ENCODE measurements at regions not wholly inside any gene's neighbourhood (a gene's known extent, or its start where the extent isn't known, plus 50 kb on each side); places are given as distances from the start of the nearest gene placed in this dataset.

DNA sequence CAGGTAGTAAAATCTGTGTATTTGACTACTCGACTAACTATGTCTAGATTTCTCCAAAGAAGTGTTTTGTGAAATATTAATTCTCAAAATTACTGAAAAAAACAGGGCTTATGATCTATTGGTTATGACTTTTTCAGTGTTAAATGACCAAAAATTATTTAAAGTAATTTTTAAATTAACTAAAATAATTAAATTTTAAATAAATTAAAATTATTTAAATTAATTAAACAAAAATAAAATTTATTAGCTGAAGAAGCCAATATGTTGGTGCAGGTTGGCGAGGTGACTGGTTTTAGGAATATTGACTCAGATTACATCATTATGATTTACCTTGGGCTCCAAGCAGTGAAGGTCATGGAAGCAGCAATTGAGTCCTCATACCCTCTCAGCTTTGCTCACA lies 483.2 kb downstream of the PTPRC start:
- H3K36me3 ChIP-seq: no peaks in the 10 kb centered on the region
- no peaks in the 10 kb centered on the region for H3K4me1 ChIP-seq
- DNase-seq (ENCODE audit: low spot score in 2 of 2): no peak
- no peaks in the 10 kb centered on the region for H3K27me3 ChIP-seq
- TF ChIP-seq, protein P1, sequence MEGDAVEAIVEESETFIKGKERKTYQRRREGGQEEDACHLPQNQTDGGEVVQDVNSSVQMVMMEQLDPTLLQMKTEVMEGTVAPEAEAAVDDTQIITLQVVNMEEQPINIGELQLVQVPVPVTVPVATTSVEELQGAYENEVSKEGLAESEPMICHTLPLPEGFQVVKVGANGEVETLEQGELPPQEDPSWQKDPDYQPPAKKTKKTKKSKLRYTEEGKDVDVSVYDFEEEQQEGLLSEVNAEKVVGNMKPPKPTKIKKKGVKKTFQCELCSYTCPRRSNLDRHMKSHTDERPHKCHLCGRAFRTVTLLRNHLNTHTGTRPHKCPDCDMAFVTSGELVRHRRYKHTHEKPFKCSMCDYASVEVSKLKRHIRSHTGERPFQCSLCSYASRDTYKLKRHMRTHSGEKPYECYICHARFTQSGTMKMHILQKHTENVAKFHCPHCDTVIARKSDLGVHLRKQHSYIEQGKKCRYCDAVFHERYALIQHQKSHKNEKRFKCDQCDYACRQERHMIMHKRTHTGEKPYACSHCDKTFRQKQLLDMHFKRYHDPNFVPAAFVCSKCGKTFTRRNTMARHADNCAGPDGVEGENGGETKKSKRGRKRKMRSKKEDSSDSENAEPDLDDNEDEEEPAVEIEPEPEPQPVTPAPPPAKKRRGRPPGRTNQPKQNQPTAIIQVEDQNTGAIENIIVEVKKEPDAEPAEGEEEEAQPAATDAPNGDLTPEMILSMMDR (IDR thresholded peaks at IDR 0.05): no peak
- H3K4me3 ChIP-seq: no peak overlapping the region
- no peak overlapping the region for H3K27ac ChIP-seq
- H3K9me3 ChIP-seq: no peaks in the 10 kb centered on the region
- intact Hi-C loops (cut with DNase I): no loop called here

DNA sequence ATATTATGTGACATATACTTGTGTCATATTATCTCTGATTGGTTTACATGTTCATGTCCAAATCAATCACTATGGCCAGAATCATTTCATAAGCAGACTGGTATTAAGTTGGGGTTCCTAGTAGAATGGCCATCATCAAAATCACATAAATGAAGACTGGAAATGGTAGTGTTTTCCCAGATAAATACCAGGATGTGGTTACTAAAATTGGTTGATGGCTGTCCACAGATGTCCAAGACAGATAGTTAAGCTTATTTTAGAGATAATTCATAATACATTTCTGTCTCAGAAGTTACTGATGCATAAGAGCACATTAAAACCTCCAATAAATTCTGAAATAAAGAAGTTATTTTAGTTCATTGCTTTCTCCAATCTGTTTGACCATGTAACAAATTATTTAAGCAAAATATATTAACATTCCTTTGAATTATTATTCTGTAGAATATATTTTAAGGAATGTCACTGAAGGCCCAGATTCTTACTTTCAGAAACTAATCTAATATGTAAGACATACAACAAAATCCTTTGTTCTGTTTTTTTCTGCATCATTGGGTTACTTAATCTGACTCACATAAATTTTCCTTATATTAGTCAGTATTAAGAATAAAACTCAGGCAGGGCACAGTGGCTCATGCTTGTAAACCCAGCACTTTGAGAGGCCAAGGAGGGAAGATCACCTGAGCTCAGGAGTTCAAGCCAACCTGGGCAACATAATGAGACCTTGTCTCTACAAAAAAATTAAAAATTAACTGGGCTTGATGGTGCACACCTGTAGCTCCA lies 483.9 kb downstream of the PTPRC start:
- no peaks in the 10 kb centered on the region for H3K36me3 ChIP-seq
- no peak overlapping the region for H3K4me3 ChIP-seq
- TF ChIP-seq, protein P1 (IDR thresholded peaks at IDR 0.05): no peak
- DNase-seq (ENCODE audit: low spot score in 2 of 2): no peak
- H3K27ac ChIP-seq: no peak overlapping the region
- intact Hi-C loops (cut with DNase I): no loop called here
- H3K27me3 ChIP-seq: no peaks in the 10 kb centered on the region
- H3K4me1 ChIP-seq: no peaks in the 10 kb centered on the region
- H3K9me3 ChIP-seq: no peaks in the 10 kb centered on the region

DNA sequence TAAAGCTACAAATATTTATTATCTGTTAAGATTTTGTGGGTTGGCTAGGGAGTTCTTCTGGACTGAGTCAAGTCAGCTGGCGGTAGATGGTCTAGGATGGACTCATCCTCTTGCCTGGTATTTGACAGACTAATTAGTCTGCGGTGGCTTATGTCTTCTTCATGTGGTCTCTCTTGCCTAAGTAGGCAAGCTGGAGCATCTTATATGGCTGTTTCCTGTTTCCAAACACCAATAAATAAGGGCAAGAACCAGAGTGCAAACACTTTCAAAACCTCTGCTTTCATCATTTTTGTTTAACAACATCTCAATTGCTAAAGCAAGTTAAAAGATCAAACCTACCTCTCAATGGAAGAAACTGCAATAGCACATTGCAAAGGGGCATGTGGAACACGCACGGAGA lies 484.8 kb downstream of the PTPRC start:
- intact Hi-C loops (cut with DNase I): no loop called here
- no peak for DNase-seq (ENCODE audit: low spot score in 2 of 2)
- H3K27ac ChIP-seq: no peak overlapping the region
- no peak overlapping the region for H3K4me3 ChIP-seq
- no peaks in the 10 kb centered on the region for H3K9me3 ChIP-seq
- no peaks in the 10 kb centered on the region for H3K27me3 ChIP-seq
- no peaks in the 10 kb centered on the region for H3K36me3 ChIP-seq
- TF ChIP-seq, protein P1 (IDR thresholded peaks at IDR 0.05): no peak
- no peaks in the 10 kb centered on the region for H3K4me1 ChIP-seq

DNA sequence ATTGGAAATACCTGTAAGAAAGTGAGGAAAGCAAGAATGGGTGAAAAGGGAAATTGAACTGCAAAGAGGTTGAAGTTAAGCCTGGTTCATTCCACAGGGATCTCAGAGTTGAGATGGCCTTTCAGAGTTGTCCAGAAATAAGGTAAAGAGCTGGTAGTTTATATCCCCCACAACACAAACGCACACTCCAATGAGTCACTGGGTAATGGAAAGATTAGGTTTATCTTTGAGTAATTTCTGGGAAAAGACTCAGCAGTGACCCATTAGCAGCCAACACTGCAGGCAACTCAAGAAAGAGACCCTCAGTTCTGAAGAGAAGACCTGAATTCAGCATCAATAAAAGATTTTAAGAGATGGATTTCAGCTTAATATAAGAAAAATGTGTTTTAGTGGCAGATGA lies 485.5 kb downstream of the PTPRC start:
- TF ChIP-seq, protein P1 (IDR thresholded peaks at IDR 0.05): no peak
- H3K36me3 ChIP-seq: no peaks in the 10 kb centered on the region
- no peak overlapping the region for H3K4me3 ChIP-seq
- intact Hi-C loops (cut with DNase I): no loop called here
- no peaks in the 10 kb centered on the region for H3K9me3 ChIP-seq
- no peaks in the 10 kb centered on the region for H3K27me3 ChIP-seq
- DNase-seq (ENCODE audit: low spot score in 2 of 2): no peak
- H3K4me1 ChIP-seq: no peaks in the 10 kb centered on the region
- no peak overlapping the region for H3K27ac ChIP-seq

DNA sequence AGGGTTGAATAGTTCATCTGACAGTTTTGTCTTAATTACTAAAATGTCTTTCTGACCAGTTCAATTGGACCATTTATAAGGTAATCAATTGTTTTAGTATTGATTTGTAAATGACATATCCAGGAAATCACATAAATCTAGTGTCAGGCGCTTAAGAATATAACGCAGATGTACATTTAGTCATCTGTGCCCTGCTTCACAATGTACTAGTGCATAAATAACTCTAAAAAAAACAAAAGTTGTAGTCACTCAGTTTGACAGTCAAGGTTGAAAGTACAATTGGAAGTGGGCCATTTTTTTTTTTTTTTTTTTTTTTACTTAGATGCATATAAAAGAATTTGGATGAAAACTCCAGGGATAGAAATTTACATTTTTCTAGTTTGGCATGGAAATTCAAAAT lies 490.4 kb downstream of the PTPRC start:
- H3K27ac ChIP-seq: no peak overlapping the region
- no peaks in the 10 kb centered on the region for H3K4me1 ChIP-seq
- H3K9me3 ChIP-seq: no peaks in the 10 kb centered on the region
- TF ChIP-seq, protein P1 (IDR thresholded peaks at IDR 0.05): no peak
- intact Hi-C loops (cut with DNase I): no loop called here
- no peaks in the 10 kb centered on the region for H3K36me3 ChIP-seq
- H3K4me3 ChIP-seq: no peak overlapping the region
- DNase-seq (ENCODE audit: low spot score in 2 of 2): no peak
- H3K27me3 ChIP-seq: no peaks in the 10 kb centered on the region

DNA sequence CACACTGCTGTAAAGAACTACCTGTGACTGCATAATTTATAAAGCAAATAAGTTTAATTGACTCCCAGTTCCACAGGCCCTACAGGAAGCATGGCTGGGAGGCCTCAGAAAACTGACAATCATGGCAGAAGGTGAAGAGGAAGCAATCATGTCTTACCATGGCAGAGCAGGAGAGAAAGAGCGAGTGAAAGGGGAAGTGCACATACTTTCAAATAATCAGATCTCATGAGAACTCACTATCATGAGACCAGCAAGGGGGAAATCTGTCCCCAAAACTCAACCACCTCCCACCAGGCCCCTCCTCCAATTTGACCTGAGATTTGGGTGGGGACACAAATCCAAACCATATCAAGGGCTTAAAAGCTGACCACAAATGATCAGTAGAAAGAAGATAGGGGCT lies 493.2 kb downstream of the PTPRC start:
- Histone ChIP-seq H3K4me1 (no peaks in the 10 kb centered on the region), H3K36me3 (no peaks in the 10 kb centered on the region), H3K27me3 (no peaks in the 10 kb centered on the region), H3K4me3 (no peak overlapping the region), H3K9me3 (no peaks in the 10 kb centered on the region), H3K27ac (no peak overlapping the region)
- intact Hi-C loops (cut with DNase I): no loop called here
- no peak for DNase-seq (ENCODE audit: low spot score in 2 of 2)
- TF ChIP-seq, protein P1 (IDR thresholded peaks at IDR 0.05): no peak

Measured in ascending aorta (tissue), 2 donors.